Ramos (cell line): ENCODE measurements at regions not wholly inside any gene's neighbourhood (a gene's known extent, or its start where the extent isn't known, plus 50 kb on each side); places are given as distances from the start of the nearest gene placed in this dataset.
"Not testable (repeated sequence)": the region's sequence is repeated elsewhere in the genome, so short reads cannot be mapped to it uniquely, and the experiment has no call there.

Experiments
- in situ Hi-C: fragments of 300-500 bp; cut with MboI; formaldehyde crosslinking; loops from one replicate; pipeline ENCODE4 v1.14.3; 2022; ENCODE audit warnings: low sequenced_read_pairs; ENCODE audit not compliant: unreplicated experiment

DNA sequence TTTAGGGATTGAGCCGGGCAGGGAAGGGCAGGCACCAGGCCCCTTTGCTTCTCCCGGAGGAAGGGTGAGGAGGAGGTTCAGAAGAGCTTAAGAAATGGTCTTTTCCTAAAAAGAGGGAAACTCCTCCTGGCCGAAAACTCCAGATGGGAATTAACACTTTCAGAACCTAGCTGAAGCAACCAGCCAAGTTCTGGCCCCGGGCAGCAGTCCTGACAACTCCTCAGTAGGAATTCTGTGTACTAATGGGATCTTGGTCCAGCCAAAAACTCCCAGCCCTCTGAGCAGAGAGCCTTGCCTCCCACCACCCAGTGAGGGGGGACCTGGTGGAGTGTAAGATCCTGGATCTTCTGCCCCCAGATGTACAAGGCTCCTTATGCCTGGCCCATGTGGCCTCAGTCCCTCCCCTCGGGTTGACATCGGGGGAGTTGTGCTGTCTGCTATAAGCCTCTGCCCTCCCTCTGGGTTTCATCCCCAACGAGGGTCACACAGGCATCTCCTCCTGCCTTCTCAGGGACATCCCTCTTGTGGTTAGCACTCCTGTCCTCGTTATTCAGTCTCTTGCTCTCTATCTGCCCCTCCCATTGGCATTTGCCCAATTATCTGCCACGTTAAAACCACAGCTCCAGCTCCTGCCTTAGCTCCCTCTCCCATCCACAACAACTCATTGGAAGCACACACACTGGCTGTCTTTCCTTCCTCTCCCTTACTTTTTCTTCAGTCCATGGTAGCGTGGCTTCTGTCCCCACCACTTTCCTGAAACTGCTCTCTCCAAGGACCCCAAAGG is 184.6 kb downstream of the CYP26B1 start:
- in situ Hi-C loops = no loop called here

DNA sequence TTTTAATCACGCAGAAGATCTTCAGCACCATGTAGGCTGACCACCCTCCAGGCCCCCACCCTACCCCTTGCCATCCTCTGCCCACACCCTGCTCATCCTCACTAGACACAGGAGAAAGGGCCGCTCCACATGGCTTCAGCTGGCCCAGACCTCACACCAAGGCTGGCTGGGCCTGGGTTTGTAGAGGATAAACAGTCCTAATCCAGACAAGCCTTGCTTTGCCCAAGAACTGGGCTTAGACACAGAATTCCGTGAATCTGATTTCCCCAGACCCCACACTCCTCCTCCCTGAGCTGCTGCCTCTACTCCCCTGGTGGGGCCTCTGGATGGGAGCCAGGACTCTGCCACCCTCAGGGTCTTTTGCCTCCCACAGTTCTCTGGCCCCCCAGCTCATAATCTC is 185.3 kb downstream of the CYP26B1 start:
- in situ Hi-C loops = no loop called here

DNA sequence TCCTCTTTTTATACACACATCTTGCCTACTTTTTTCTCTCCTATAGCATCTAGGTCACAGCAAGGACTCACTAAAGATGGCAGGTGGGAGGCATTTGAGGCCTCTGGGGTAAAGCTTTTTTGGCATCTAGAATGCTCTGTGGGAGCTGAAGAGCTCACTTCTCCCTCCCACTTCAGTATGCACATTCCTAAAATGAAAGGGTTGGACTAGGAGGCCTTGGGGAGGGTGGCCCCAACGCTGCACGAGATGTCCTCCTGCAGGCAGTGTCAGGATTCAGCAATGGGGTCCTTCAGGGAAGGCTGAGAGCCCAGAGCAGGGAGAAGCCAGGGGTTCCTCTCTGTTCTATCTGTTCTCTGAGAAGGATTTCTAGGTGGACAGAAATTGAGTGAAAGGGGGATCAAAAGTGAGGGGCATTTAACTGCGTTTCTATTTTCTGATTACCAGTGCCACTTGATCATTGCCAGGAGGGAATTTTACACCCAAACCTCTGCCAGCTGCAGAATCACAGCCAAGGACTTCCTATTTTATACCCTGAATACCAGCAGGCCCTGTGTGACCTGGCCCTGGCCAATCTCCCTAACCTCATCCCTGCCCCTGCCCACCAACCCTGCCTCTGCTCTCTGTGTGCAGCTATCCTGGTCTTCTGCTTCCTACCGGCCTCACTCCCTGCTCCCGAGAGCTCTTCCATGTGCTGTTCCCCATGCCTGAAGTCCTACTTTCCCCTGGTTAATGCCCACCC is 186.2 kb downstream of the CYP26B1 start:
- in situ Hi-C loops = no loop called here

DNA sequence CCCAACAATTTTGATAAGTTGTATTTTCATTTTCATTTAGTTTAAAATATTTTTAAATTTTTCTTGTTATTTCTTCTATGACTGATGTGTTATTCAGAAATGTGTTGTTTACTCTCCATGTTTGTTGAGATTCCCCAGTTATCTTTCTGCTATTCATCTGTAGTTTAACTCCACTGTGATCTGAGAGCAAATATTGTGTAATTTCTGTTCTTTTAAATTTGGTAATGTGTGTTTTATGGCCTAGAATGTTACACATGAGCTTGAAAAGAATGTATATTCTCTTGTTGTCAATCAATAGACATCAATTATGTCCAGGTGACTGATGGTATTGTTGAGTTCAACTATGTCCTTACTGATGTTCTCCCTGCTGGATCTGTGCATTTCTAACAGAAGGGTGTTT is 188.2 kb downstream of the CYP26B1 start:
- in situ Hi-C loops = no loop called here

DNA sequence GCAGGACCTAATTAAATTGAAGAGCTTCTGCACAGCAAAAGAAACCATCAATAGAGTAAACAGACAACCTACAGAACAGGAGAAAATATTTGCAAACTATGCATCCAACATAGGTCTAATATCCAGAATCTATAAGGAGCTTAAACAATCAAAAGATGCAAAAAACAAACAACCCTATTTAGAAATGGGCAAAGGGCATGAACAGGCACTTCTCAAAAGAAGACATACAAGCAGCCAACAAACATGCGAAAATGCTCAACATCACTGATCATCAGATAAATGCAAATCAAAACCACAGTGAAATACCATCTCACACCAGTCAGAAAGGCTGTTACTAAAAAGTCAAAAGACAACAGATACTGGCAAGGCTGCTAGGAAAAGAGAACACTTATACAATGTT is 189.2 kb downstream of the CYP26B1 start:
- in situ Hi-C loops = not testable (repeated sequence)

DNA sequence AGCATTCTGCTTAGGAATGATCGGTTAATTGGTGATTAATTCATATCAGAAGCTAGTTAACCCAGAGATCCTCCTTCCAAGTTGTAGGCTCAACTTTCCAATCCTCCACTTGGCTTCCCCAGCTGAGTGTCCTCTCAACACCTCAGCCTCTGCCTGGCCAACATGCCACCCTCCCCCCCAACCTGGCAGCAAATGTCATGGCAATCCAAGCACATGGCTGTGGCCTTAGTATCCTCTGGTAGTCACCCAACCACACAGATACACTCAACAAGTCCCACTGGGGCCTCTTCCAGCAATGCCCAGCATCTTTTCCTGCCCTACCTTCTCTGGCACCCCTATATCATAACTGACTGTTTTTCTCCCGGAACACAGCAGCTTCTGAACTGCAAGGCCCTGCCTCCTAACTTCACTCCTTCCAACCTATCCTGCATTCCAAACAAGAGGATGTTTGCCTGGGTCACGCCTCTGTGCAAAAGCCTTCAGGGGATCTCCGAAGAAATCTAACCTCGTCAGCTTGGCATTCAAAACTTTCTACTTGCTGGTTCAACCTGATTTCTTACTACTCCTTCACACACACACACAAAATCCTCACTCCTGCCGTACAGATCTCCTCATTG is 195.0 kb downstream of the CYP26B1 start:
- in situ Hi-C loops = no loop called here

DNA sequence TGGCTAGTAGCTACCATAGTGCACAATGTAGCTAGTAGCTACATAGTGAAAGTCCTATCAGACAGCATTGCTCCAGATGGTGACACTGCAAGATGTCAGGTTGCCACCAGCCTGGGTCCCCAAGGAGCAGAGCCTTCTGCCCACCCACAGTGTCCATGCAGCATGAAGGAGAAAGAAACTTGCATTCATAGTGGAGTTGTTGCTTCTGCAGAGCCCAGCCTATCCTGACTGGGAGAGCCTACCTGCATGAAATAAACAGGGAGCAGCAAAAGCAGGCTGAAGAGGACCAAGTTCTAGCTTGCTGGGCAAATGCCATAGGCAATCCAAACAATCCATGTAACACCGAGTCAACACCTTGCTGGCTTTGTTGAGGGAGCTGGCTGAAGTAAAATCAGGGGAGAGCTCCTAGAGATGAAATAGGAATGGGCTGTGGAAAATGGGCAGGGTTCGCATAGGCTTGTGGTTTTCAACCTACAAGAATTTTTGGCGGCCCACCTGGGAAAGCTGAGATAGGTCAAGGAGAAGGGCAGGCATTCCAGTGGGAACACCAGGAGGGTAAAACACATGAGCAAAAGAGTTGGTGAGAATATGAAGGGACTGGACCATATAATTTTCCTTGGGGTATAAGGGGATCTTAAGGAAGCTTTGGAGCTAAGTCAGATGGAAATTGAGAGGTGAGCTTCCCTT is 195.8 kb downstream of the CYP26B1 start:
- in situ Hi-C loops = no loop called here

DNA sequence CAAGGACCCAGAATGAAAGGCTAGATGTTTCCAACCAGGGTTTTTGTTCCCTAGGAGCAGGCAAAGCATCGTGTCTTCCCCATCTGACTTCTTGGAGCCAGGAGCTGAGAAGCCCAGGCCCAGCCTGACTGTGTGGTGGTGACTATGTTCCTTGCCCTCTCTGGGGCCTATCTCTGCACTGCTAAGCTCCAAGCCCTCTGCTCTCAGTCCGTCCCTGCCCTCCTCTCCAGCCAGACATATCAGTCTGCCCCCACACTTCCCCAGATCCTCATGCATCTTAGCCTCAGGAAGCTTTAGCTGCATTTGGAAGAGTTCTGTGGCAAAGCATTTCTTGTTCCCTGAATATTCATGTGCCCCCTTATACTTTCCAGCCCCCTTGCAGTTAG is 196.6 kb downstream of the CYP26B1 start:
- in situ Hi-C loops = no loop called here

DNA sequence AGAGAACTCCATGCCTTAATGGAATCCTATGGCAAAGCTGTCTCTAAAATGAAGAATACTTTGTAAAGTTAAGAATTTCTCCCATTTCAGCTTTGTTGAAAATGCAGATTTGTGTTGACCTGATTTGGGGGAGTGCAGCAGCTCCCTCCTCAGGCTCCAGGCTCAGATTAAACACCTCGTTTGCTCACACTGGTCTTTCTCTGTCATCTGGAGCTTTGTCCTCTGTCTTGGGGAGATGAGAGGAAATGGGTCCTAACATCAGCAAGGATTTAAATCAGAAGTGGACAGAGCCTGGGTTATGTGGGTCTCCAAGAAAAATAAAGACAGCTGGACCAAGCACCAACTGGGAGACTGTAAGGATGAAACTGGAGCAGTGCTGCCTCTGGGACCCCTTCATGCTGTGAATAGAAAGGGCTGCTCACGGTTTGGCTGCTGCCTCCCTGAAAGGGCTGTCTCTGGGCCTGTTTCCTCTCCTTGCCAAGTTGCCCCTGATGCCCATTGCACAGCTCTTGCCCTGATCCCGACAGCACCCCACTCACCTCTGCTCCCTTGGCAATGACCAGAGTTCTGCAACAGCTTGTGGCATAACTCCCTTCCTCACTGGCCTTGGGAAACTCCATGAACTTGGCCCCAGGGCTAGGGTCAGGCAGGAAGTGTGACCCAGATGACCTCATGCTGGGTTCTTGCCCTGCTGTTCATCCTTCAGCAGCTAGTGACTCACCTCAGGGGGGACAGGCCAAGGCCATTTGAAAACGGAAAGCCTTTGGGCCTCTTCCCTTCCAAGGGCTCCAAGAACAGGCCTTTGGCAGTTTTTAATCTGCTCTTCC is 197.2 kb downstream of the CYP26B1 start:
- in situ Hi-C loops = no loop called here

DNA sequence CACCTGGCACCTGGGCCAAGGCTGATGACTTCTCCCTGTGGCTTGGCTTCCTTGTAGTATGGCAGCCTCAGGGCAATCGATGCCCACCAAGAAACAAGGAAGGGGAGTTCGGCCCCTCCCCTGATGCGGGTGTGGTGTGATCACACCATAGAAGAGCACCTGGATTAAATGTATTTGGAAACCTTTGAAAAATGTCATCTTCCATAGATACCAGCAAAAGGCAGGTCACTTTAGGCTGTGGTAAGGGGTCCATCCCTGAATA is 198.2 kb downstream of the CYP26B1 start:
- in situ Hi-C loops = loop anchor here (25.0 kb wide), 1 partner anchor 638 kb away; no protein-coding TSS in a partner anchor

DNA sequence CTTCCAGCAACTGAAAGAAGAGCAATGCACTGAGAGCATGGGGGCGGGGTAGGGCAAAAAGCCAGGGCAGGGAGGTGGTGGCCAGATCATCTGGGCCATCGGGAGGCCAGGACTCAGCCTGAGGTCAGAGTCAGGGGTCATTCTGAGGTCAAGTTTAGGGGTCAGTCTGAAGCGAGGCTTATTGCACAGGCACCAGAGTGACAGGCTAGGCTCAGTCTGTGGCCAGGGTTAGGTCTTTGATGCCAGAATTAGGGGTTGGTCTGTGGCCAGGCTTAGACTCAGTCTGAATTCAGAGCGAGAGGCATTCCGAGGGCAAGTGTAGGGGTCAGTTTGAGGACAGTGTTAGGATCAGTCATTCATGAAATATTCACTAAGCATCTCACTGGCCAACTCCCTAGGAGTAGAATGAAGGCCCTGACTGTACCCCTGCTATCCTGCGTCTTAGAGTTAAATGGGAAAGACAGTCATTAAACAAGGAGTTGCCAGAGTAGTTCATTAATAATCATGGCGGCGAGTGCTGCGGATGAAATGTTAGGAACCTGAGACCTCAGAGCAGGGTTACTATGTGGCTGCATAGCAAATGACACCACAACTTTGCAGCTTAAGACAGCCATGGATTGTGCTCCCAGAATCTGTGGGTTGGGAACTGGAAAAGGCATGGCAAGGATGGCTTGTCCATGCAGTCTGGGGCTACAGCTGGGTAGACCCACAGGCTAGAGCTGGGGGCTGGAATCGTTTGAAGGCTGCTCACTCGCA is 198.7 kb downstream of the CYP26B1 start:
- in situ Hi-C loops = loop anchor here (25.0 kb wide), 1 partner anchor 638 kb away; no protein-coding TSS in a partner anchor

DNA sequence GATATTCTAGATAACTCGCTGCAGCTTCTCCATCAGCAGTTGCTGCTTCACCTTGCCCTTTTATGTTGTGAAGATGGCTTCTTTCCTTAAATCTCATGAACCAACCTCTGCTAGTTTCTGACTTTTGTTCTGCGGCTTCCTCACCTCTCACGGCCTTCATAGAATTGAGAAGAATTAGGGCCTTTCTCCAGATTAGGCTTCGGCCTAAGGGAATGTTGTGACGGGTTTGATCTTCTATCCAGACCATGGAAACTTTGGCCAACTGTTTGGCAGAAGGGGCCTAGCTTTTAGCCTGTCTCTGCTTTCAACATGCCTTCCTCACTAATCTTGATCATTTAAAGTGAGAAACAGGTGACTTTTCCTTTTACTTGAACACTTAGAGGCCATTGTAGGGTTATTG is 199.9 kb downstream of the CYP26B1 start:
- in situ Hi-C loops = loop anchor here (25.0 kb wide), 1 partner anchor 639 kb away; no protein-coding TSS in a partner anchor

DNA sequence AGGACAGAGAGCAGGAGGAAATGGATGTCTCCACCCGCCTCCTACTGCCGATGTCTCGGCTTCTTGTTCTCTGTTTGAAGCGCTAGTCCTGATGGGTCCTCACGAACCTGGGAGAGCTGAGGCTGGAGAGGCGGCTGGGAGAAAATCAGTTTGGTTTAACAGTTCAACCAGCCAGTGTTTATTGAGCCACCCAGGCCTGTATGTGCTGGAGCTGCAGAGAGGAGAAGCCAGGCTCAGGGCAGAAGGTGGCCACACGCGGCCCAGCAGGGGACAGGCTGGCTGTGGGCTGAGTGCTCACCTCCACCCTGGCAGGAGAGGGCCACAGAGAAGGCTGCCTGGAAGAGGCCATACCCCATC is 202.1 kb downstream of the CYP26B1 start:
- in situ Hi-C loops = loop anchor here (25.0 kb wide), 1 partner anchor 642 kb away; no protein-coding TSS in a partner anchor

DNA sequence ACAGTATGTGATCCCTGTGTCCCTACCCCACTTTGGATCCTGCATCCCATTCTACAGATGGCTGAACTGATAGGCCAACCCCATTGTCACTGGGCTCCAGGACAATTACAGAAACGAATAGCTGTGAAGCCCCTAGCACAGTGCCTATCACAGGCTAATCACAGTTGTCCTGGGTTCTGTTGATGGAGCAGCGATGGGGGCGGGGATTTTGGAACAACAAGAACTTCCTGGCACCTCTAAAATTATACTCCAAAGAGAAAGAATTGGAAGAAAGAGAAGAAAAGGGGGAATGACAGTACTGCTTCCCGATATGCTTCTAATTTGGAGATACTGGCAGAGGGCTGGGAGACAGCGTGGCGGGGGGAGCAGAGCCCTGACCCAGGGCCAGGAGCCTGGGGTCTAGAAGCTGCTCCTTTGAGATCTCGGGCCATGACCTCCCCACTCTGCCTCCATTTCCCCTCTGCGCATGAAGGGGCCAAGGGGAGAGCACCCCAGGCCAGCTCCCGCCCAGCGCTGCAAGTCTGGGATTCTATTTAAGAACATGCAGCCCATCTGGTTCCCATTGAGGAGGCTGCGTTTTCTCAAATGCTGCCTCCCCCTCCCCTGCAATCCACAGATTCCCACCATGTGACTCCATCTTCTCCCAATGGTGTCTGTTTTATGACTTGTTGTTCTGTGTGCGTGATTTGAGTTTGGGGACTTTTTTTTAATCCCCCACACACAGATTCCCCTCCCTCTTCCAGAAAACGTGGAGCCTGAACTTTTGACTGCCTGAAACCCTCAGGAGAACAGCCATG is 202.7 kb downstream of the CYP26B1 start:
- in situ Hi-C loops = loop anchor here (25.0 kb wide), 1 partner anchor 642 kb away; no protein-coding TSS in a partner anchor

DNA sequence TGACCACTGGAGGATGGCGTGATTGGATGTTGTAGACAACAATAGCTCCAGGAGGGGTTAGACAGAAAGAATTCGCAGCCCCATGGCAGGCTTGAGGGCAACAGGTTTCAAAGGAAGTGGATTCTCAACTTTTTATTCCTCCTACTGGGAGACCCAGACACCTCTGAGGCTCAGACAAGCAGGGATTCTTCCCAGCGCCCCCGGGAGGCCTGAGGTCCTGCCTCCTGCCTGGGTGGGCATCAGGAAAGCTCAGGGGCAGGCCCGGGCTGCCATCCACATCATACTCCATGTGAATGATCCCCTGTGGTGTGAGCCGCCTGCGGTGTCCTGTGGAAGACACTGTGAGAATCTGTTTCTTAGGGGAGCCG is 203.5 kb downstream of the CYP26B1 start:
- in situ Hi-C loops = loop anchor here (25.0 kb wide), 1 partner anchor 643 kb away; no protein-coding TSS in a partner anchor

DNA sequence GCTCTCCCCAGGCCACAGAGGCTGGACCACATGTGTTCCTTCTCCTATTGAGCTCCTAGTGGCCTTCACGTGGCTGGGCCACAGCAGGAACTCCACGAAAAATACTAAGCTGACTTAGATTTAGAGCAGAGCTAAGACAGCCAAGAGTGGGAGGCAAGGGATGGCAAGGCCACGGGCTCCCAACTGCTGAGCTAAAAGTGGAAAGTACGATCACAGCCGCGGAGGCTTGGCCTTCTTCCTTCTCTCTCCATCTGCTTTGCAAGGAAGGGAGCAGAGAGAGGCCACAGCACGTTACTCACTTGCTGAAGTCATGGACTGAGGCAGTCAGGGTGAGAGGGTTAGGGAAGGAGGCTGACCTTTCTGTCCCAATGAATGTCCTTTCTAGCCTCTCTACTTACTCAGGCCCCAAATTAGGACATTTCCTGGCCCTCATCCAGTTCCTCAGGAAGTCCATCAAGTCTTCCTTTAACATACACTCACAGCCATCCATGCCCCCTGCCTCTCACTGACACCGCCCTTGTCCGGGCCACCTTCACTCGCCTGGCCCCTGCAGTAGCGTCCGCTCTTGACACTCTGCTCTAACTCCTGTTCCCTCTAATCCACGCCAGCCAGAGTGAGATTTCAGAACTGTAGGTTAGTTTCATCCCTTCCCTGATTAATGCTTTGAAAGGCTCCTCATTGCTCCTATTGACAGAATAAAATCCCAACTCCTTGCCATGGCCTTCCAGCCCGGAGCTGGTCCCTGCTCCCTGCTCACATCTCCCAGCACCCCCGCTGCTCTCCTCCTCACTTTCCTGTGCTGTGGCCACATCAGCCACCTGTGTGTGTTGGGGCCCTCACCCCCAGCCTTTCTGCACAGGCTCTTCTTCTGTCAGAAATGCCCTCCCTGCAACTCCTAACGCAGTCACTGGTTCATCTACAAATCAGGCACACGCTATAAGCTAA is 204.2 kb downstream of the CYP26B1 start:
- in situ Hi-C loops = loop anchor here (25.0 kb wide), 1 partner anchor 644 kb away; no protein-coding TSS in a partner anchor
